ENCODE measurements at regions not wholly inside any gene's neighbourhood (a gene's known extent, or its start where the extent isn't known, plus 50 kb on each side); places are given as distances from the start of the nearest gene placed in this dataset.

DNA sequence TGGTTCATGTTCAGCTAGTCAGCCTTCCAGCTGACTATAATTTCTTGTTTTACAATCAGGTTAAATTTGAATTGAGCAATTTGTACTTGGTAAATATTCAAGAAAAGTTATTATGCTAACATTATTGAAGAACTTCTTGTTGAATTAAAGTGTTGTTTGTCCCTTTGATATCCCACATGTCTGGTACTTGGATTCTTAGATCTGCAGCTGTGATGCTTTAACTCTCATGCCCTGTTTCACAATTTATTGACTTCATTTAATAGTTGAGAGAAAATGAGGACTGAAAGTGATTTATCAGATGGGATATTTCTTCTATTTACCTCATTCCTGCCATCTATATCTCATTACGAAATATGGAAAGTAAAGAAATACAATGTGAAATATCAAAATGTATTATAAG is 92.8 kb downstream of the FASLG start:
- no peak for DNase-seq (ENCODE audit: low read depth, low spot score)
- H3K27ac ChIP-seq = no peak overlapping the region

GRCh38 chr1:172753964-172754363 is 95.1 kb downstream of the FASLG start:
- H3K27ac ChIP-seq = no peak overlapping the region
- DNase-seq (ENCODE audit: low read depth, low spot score) = no peak

- no peak overlapping the region for H3K27ac ChIP-seq
- no peak for DNase-seq (ENCODE audit: low read depth, low spot score)
These were observed 95.7 kb downstream of the FASLG start for GRCh38 chr1:172754609-172755008.

GRCh38 chr1:172755099-172755498 is 96.2 kb downstream of the FASLG start:
- H3K27ac ChIP-seq = no peak overlapping the region
- DNase-seq (ENCODE audit: low read depth, low spot score) = no peak

DNA sequence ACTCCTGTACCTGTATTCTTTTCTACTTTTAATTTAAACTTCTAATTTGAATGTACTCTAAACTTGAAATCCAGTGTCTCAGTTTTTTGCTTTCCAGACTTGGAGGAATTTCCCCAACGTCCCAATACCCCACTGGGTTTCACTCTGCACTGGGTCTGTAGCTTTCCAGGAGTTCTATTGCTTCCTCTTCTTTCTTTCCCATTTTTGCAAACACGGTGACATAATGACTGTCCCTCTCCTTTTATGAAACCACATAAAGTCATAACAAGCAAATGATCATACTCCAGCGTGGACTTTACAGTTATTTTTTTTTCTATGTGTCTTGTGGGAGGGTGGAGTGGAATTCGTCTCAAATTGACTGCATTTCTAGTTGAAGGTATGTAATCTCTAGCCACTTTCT is 97.1 kb downstream of the FASLG start:
- no peak for DNase-seq (ENCODE audit: low read depth, low spot score)
- H3K27ac ChIP-seq = no peak overlapping the region

- H3K27ac ChIP-seq = no peak overlapping the region
- no peak for DNase-seq (ENCODE audit: low read depth, low spot score)
These were observed 99.4 kb downstream of the FASLG start for GRCh38 chr1:172758259-172758658.

GRCh38 chr1:172760121-172760520 is 101.2 kb downstream of the FASLG start:
- H3K27ac ChIP-seq = no peak overlapping the region
- DNase-seq (ENCODE audit: low read depth, low spot score) = no peak

GRCh38 chr1:172761581-172762486 is 102.9 kb downstream of the FASLG start:
- DNase-seq (ENCODE audit: low read depth, low spot score) = no peak
- no peak overlapping the region for H3K27ac ChIP-seq

DNA sequence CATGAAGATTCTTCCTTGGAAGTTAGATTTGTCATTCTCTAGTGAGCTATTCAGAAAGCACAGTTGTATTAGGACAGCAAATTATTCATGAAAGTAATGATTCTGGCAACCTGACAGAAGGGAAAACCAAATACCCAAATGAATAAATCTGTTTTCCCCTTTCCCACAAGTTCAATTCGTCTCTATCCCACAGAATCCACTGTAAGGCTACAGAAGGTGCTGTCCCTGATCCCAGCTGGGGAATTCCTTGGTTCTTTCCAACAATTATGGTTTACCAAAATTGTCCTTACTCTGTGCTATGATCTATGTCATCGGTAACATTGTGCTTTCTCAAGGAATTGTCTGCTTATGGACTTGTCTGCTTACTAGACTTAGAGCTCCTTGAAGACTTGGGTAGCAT is 104.2 kb downstream of the FASLG start:
- DNase-seq (ENCODE audit: low read depth, low spot score) = no peak
- H3K27ac ChIP-seq = no peak overlapping the region

- DNase-seq (ENCODE audit: low read depth, low spot score) = no peak
- H3K27ac ChIP-seq = no peak overlapping the region
These were observed 105.5 kb downstream of the FASLG start for GRCh38 chr1:172764378-172764777.

DNA sequence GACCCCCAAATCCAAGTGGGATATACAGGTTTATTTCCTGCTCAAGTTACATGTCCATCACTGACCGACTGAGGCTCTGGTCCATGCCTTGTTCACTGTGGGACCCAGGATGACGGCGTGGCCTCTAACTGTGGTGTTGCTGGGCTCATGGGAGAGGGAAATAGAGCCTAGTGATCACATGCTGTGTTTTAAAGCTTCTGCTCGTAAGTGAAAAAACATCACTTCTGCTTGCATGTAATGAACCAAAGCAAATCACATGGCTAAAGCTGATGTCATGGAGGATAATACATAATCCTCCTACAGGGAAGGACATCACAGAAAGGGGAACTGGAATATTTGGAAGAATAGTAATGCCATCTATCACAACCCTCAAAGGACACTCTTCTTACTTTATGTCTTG is 107.6 kb downstream of the FASLG start:
- no peak for DNase-seq (ENCODE audit: low read depth, low spot score)
- H3K27ac ChIP-seq = no peak overlapping the region

DNA sequence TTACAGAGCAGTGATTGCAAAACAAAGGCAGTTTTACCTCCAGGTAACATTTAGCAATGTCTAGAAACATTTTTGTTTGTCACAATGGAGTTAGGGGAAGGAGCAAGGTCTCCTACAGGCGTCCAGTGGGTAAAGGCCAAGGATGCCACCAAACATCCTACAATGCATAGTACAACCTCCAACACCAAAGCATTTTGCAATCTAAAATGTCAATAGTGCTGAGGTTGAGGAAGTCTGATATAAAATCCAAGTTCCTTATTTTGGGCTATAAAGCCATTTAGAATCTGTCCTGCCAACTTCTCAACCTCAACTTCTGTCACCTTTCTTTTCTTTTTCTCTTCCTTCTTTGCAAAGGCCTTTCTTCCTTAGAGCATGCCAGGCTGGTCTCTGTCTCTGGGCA is 111.2 kb downstream of the FASLG start:
- no peak for DNase-seq (ENCODE audit: low read depth, low spot score)
- no peak overlapping the region for H3K27ac ChIP-seq

- no peak for DNase-seq (ENCODE audit: low read depth, low spot score)
- H3K27ac ChIP-seq = no peak overlapping the region
These were observed 115.7 kb downstream of the FASLG start for GRCh38 chr1:172774561-172774960.

DNA sequence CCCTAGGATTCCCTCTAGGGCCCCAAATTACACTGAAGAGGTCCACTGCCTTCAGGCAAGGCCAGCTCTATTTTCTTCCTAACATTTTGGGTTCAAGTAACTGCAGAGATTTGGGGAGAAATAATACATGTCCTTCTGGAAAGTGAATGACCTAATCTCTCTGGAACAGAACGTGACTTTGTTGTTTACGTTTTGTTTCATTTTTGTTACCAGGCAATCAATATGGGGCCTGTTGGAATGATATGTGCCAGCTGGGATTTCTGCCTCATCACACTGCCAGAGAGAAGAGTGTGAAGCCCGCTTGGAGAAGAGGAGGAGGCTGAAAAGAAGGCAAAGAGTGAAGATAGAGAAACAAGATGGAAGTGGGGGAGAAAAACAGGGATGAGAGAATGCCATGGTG is 116.7 kb downstream of the FASLG start:
- H3K27ac ChIP-seq = no peak overlapping the region
- no peak for DNase-seq (ENCODE audit: low read depth, low spot score)

DNA sequence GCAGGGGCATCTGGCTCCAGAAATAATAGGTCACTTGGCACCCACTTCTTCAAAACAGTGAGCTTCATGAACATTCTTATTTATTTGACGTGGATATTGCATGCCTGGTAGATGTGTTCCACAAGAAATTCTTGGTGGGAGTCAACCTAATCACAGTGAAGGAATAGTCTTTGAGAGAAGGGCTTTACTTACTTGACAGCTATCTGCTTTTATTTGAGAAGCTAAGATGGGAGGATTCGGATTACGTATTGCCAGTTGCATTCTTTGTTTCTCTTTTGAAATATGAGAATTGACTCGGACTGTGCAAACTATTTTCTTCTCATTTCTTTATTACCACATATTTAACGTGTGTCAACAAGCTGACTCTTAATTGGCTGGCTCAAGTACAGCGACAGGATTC is 117.2 kb downstream of the FASLG start:
- no peak overlapping the region for H3K27ac ChIP-seq
- no peak for DNase-seq (ENCODE audit: low read depth, low spot score)

- no peak overlapping the region for H3K27ac ChIP-seq
- DNase-seq (ENCODE audit: low read depth, low spot score) = no peak
These were observed 118.9 kb downstream of the FASLG start for GRCh38 chr1:172777767-172778166.

GRCh38 chr1:172778456-172779455 is 119.9 kb downstream of the FASLG start:
- H3K27ac ChIP-seq = no peak overlapping the region
- no peak for DNase-seq (ENCODE audit: low read depth, low spot score)

GRCh38 chr1:172779491-172779890 is 120.6 kb downstream of the FASLG start:
- no peak overlapping the region for H3K27ac ChIP-seq
- DNase-seq (ENCODE audit: low read depth, low spot score) = no peak

DNA sequence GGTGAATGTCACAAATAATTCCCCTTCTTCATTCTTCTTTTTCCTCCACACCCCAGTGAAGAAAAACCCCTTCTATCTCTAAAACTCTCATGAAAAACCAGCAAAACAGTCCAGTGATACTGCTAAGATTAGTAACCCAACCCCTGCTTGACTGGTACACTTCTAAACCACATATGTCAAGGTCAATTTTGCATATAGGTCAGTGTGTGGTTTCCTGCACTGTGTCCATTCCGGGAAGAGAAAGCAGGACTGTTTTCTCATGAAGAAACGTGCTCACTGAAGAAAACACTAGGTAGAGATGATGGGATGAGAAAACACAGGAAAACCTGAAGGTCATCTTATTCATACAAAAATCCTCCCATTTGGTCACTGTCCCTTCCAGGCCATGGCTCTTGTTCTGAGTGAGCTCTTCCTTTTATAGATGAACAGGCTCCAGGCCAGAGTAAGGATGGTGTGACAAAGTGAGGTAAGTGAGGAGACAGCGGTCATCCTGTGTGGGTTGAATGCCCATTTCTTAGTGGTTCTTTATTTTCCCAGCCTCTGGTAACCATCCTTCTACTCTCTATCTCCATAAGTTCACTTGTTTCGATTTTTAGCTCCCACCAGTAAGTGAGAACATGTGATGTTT is 122.7 kb downstream of the FASLG start:
- no peak overlapping the region for H3K27ac ChIP-seq
- no peak for DNase-seq (ENCODE audit: low read depth, low spot score)

GRCh38 chr1:172789840-172790239 is 130.9 kb downstream of the FASLG start:
- H3K27ac ChIP-seq = no peak overlapping the region
- no peak for DNase-seq (ENCODE audit: low read depth, low spot score)

- no peak for DNase-seq (ENCODE audit: low read depth, low spot score)
- no peak overlapping the region for H3K27ac ChIP-seq
These were observed 131.3 kb downstream of the FASLG start for GRCh38 chr1:172790245-172790644.

Data from epithelial cell of prostate (primary cell).